ENCODE measurements at regions not wholly inside any gene's neighbourhood (a gene's known extent, or its start where the extent isn't known, plus 50 kb on each side); places are given as distances from the start of the nearest gene placed in this dataset.

GRCh38 chr7:35522697-35523096 is 172.2 kb downstream of the HERPUD2 start:
- H3K27me3 ChIP-seq: no peaks in the 10 kb centered on the region
- H3K4me3 ChIP-seq: no peak overlapping the region
- H3K4me1 ChIP-seq: no peaks in the 10 kb centered on the region
- no peaks in the 10 kb centered on the region for H3K36me3 ChIP-seq
- no peak overlapping the region for H3K9ac ChIP-seq
- H3K9me3 ChIP-seq: no peaks in the 10 kb centered on the region
- H4K20me1 ChIP-seq: no peaks in the 10 kb centered on the region
- TF ChIP-seq Cebpa-rat (IDR thresholded peaks at IDR 0.05): no peak
- H3K27ac ChIP-seq: no peak overlapping the region
- H3K4me2 ChIP-seq: no peak overlapping the region

- Histone ChIP-seq H3K9me3 (no peaks in the 10 kb centered on the region), H3K4me3 (no peak overlapping the region), H3K27me3 (no peaks in the 10 kb centered on the region), H4K20me1 (no peaks in the 10 kb centered on the region), H3K4me1 (no peaks in the 10 kb centered on the region), H3K27ac (no peak overlapping the region), H3K4me2 (no peak overlapping the region), H3K9ac (no peak overlapping the region), H3K36me3 (no peaks in the 10 kb centered on the region)
- no peak for TF ChIP-seq Cebpa-rat (IDR thresholded peaks at IDR 0.05)
Observed at GRCh38 chr7:35521941-35522340, 173.0 kb downstream of the HERPUD2 start.

- no peaks in the 10 kb centered on the region for H3K36me3 ChIP-seq
- H3K27me3 ChIP-seq: no peaks in the 10 kb centered on the region
- H3K4me1 ChIP-seq: no peaks in the 10 kb centered on the region
- H3K9ac ChIP-seq: no peak overlapping the region
- no peak overlapping the region for H3K27ac ChIP-seq
- no peak overlapping the region for H3K4me2 ChIP-seq
- H4K20me1 ChIP-seq: no peaks in the 10 kb centered on the region
- no peaks in the 10 kb centered on the region for H3K9me3 ChIP-seq
- no peak overlapping the region for H3K4me3 ChIP-seq
- no peak for TF ChIP-seq Cebpa-rat (IDR thresholded peaks at IDR 0.05)
Observed at GRCh38 chr7:35520810-35521625, 173.9 kb downstream of the HERPUD2 start.

GRCh38 chr7:35519971-35520809 is 174.7 kb downstream of the HERPUD2 start:
- Histone ChIP-seq H3K9ac (no peak overlapping the region), H3K4me1 (no peaks in the 10 kb centered on the region), H3K36me3 (no peaks in the 10 kb centered on the region), H3K4me2 (no peak overlapping the region), H3K9me3 (no peaks in the 10 kb centered on the region), H4K20me1 (no peaks in the 10 kb centered on the region), H3K27ac (no peak overlapping the region), H3K27me3 (no peaks in the 10 kb centered on the region), H3K4me3 (no peak overlapping the region)
- no peak for TF ChIP-seq Cebpa-rat (IDR thresholded peaks at IDR 0.05)

- Histone ChIP-seq H3K27ac (no peak overlapping the region), H3K4me3 (no peak overlapping the region), H3K9ac (no peak overlapping the region), H4K20me1 (no peaks in the 10 kb centered on the region), H3K9me3 (no peaks in the 10 kb centered on the region), H3K36me3 (no peaks in the 10 kb centered on the region), H3K4me1 (no peaks in the 10 kb centered on the region), H3K4me2 (no peak overlapping the region), H3K27me3 (no peaks in the 10 kb centered on the region)
- TF ChIP-seq Cebpa-rat (IDR thresholded peaks at IDR 0.05): no peak
Observed at GRCh38 chr7:35518767-35519166, 176.2 kb downstream of the HERPUD2 start.

GRCh38 chr7:35516498-35516897 is 178.4 kb downstream of the HERPUD2 start:
- no peaks in the 10 kb centered on the region for H3K36me3 ChIP-seq
- TF ChIP-seq Cebpa-rat (IDR thresholded peaks at IDR 0.05): no peak
- no peak overlapping the region for H3K27ac ChIP-seq
- H3K9me3 ChIP-seq: no peaks in the 10 kb centered on the region
- H3K4me1 ChIP-seq: no peaks in the 10 kb centered on the region
- H3K27me3 ChIP-seq: no peaks in the 10 kb centered on the region
- no peak overlapping the region for H3K4me3 ChIP-seq
- no peak overlapping the region for H3K4me2 ChIP-seq
- no peaks in the 10 kb centered on the region for H4K20me1 ChIP-seq
- H3K9ac ChIP-seq: no peak overlapping the region

- H3K27me3 ChIP-seq: no peaks in the 10 kb centered on the region
- H3K9me3 ChIP-seq: no peaks in the 10 kb centered on the region
- no peaks in the 10 kb centered on the region for H3K36me3 ChIP-seq
- H3K9ac ChIP-seq: no peak overlapping the region
- no peak overlapping the region for H3K4me2 ChIP-seq
- TF ChIP-seq Cebpa-rat (IDR thresholded peaks at IDR 0.05): no peak
- no peaks in the 10 kb centered on the region for H4K20me1 ChIP-seq
- no peak overlapping the region for H3K27ac ChIP-seq
- H3K4me1 ChIP-seq: no peaks in the 10 kb centered on the region
- no peak overlapping the region for H3K4me3 ChIP-seq
Observed at GRCh38 chr7:35513828-35514227, 181.1 kb downstream of the HERPUD2 start.

GRCh38 chr7:35513195-35513594 is 181.7 kb downstream of the HERPUD2 start:
- no peaks in the 10 kb centered on the region for H3K9me3 ChIP-seq
- no peak overlapping the region for H3K4me2 ChIP-seq
- H3K27me3 ChIP-seq: no peaks in the 10 kb centered on the region
- no peak for TF ChIP-seq Cebpa-rat (IDR thresholded peaks at IDR 0.05)
- H3K4me1 ChIP-seq: no peaks in the 10 kb centered on the region
- no peaks in the 10 kb centered on the region for H3K36me3 ChIP-seq
- no peak overlapping the region for H3K9ac ChIP-seq
- no peak overlapping the region for H3K4me3 ChIP-seq
- H3K27ac ChIP-seq: no peak overlapping the region
- no peaks in the 10 kb centered on the region for H4K20me1 ChIP-seq

GRCh38 chr7:35512716-35513115 is 182.2 kb downstream of the HERPUD2 start:
- Histone ChIP-seq H3K4me3 (no peak overlapping the region), H3K9ac (no peak overlapping the region), H3K9me3 (no peaks in the 10 kb centered on the region), H4K20me1 (no peaks in the 10 kb centered on the region), H3K4me1 (no peaks in the 10 kb centered on the region), H3K4me2 (no peak overlapping the region), H3K27ac (no peak overlapping the region), H3K36me3 (no peaks in the 10 kb centered on the region), H3K27me3 (no peaks in the 10 kb centered on the region)
- no peak for TF ChIP-seq Cebpa-rat (IDR thresholded peaks at IDR 0.05)

All from BLaER1 (cell line).